ENCODE measurements at regions not wholly inside any gene's neighbourhood (a gene's known extent, or its start where the extent isn't known, plus 50 kb on each side); places are given as distances from the start of the nearest gene placed in this dataset.

DNA sequence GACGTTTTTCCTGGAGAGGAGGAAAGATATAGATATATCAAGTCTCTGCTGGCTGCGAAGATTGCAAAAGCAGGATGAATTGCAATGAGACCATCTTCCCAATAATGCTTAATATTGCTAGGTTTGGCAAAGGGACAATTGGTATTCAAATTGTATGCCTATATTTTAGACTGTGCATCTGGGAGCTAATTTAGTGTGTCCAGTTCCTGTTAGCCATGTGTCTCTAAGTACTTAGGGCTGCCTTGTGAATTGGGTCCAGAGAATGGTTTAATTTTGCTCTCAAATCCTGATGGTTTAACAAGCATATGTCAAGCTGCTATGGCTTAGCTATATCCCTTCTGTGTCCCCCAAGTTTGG, 97.6 kb upstream of the ZNF366 start:
- Histone ChIP-seq H3K27ac (ENCODE audit: insufficient read depth, low read length) (no peak overlapping the region), H4K91ac (ENCODE audit: insufficient read depth, low read depth, low read length) (no peak overlapping the region), H2AK9ac (replicated peaks; ENCODE audit: low read depth, low read length, poor library complexity) (no peak overlapping the region), H2BK15ac (ENCODE audit: low read depth, low read length) (no peak overlapping the region), H3K23ac (ENCODE audit: low read depth, low read length) (no peak overlapping the region), H3K9ac (ENCODE audit: low read depth, low read length) (no peak overlapping the region), H3K4me3 (ENCODE audit: insufficient read depth, low read depth, low read length) (no peak overlapping the region), H2AK5ac (ENCODE audit: low read depth, low read length) (no peak overlapping the region), H3K9me3 (ENCODE audit: control insufficient read depth, insufficient read depth, low read length) (no peaks in the 10 kb centered on the region), H3K9me1 (ENCODE audit: insufficient read depth, low read length) (peaks cover 8% of the 10 kb centered on the region), H2BK5ac (ENCODE audit: low read depth, low read length, poor library complexity, severe bottlenecking) (no peak overlapping the region), H3K79me1 (ENCODE audit: low read depth in 1 of 2, low read length in 2 of 2) (0 out of 4 replicates have a peak, but pooled peaks cover 0 to 5% of the 10 kb centered on the region in 2 experiments), H3K4me2 (ENCODE audit: low read depth, low read length) (no peak overlapping the region), H4K5ac (ENCODE audit: low read depth, low read length) (no peak overlapping the region), H2BK20ac (ENCODE audit: low read depth, low read length) (no peak overlapping the region), H3K56ac (ENCODE audit: extremely low read depth, insufficient read depth, low read length) (no peak overlapping the region), H3K14ac (replicated peaks; ENCODE audit: low read depth, low read length) (no peak overlapping the region), H2AFZ (replicated peaks; ENCODE audit: low read length, poor library complexity) (no peak overlapping the region), H4K20me1 (ENCODE audit: insufficient read depth, low read length) (no peaks in the 10 kb centered on the region; the same call in 1 of the 2 replicates), H4K8ac (ENCODE audit: low read depth in 2 of 2, low read length in 2 of 2) (no peak overlapping the region), H3K27me3 (ENCODE audit: control insufficient read depth, insufficient read depth, low read length) (no peaks in the 10 kb centered on the region), H3K4ac (ENCODE audit: low read depth, low read length) (no peak overlapping the region), H3K18ac (ENCODE audit: low read depth, low read length) (no peak overlapping the region), H3K4me1 (ENCODE audit: control insufficient read depth, insufficient read depth, low read length) (peaks cover 15% of the 10 kb centered on the region), H3K36me3 (ENCODE audit: control insufficient read depth, insufficient read depth, low read length) (no peaks in the 10 kb centered on the region), H2BK120ac (ENCODE audit: low read depth, low read length) (no peak overlapping the region)
- TF ChIP-seq RAD21 (IDR thresholded peaks at IDR 0.05; ENCODE audit: low read length) (no peak), NFE2L2 (IDR thresholded peaks at IDR 0.05; ENCODE audit: low read depth, low read length) (no peak), BHLHE40 (IDR thresholded peaks at IDR 0.05; ENCODE audit: low read depth, low read length) (no peak), POLR2A (IDR thresholded peaks at IDR 0.05; ENCODE audit: low read depth, low read length) (no peak), MAFK (IDR thresholded peaks at IDR 0.05; ENCODE audit: low read depth, low read length) (no peak), SMC3 (IDR thresholded peaks at IDR 0.05; ENCODE audit: low read depth, low read length) (no peak), CHD1 (IDR thresholded peaks at IDR 0.05; ENCODE audit: low read depth, low read length) (no peak), MAZ (IDR thresholded peaks at IDR 0.05; ENCODE audit: borderline replicate concordance, low read depth, low read length) (no peak), RFX5 (IDR thresholded peaks at IDR 0.05; ENCODE audit: low read depth, low read length) (no peak), RCOR1 (IDR thresholded peaks at IDR 0.05; ENCODE audit: insufficient replicate concordance, low read length) (no peak), FOS (IDR thresholded peaks at IDR 0.05; ENCODE audit: low read depth, low read length) (no peak), CEBPB (IDR thresholded peaks at IDR 0.05; ENCODE audit: low read depth, low read length) (no peak), MXI1 (IDR thresholded peaks at IDR 0.05; ENCODE audit: borderline replicate concordance, low read depth, low read length) (no peak)
- TF ChIP-seq, protein P1, sequence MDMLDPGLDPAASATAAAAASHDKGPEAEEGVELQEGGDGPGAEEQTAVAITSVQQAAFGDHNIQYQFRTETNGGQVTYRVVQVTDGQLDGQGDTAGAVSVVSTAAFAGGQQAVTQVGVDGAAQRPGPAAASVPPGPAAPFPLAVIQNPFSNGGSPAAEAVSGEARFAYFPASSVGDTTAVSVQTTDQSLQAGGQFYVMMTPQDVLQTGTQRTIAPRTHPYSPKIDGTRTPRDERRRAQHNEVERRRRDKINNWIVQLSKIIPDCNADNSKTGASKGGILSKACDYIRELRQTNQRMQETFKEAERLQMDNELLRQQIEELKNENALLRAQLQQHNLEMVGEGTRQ (IDR thresholded peaks at IDR 0.05; ENCODE audit: low read depth, low read length): no peak
- TF ChIP-seq, protein P2, sequence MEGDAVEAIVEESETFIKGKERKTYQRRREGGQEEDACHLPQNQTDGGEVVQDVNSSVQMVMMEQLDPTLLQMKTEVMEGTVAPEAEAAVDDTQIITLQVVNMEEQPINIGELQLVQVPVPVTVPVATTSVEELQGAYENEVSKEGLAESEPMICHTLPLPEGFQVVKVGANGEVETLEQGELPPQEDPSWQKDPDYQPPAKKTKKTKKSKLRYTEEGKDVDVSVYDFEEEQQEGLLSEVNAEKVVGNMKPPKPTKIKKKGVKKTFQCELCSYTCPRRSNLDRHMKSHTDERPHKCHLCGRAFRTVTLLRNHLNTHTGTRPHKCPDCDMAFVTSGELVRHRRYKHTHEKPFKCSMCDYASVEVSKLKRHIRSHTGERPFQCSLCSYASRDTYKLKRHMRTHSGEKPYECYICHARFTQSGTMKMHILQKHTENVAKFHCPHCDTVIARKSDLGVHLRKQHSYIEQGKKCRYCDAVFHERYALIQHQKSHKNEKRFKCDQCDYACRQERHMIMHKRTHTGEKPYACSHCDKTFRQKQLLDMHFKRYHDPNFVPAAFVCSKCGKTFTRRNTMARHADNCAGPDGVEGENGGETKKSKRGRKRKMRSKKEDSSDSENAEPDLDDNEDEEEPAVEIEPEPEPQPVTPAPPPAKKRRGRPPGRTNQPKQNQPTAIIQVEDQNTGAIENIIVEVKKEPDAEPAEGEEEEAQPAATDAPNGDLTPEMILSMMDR (conservative IDR thresholded peaks at IDR 0.05; ENCODE audit: low read depth, low read length): no peak
- TF ChIP-seq, protein P3, sequence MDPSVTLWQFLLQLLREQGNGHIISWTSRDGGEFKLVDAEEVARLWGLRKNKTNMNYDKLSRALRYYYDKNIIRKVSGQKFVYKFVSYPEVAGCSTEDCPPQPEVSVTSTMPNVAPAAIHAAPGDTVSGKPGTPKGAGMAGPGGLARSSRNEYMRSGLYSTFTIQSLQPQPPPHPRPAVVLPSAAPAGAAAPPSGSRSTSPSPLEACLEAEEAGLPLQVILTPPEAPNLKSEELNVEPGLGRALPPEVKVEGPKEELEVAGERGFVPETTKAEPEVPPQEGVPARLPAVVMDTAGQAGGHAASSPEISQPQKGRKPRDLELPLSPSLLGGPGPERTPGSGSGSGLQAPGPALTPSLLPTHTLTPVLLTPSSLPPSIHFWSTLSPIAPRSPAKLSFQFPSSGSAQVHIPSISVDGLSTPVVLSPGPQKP (IDR thresholded peaks at IDR 0.05; ENCODE audit: borderline replicate concordance, low read depth, low read length): no peak
- WGBS, 2 experiments (ENCODE audit: extremely low coverage in 2 of 2, insufficient read length in 1 of 2): no CpG with 5 or more reads among the region's 2 CpGs
- ATAC-seq (ENCODE audit: low read depth) (no peak), DNase-seq (no peak)
- in situ Hi-C loops (cut with MboI; ENCODE audit: low sequenced_read_pairs) (no loop called here), intact Hi-C loops (cut with micrococcal nuclease) (loop anchor here (10.0 kb wide), 2 partner anchors 240 kb away; no protein-coding TSS in a partner anchor), dilution Hi-C loops (cut with HindIII; ENCODE audit: low sequenced_read_pairs, unreplicated experiment) (no loop called here)
- ChIA-PET POLR2A (ENCODE audit: unreplicated experiment) (no interaction called here), CTCF (no interaction called here)
- BruUV-seq (replicated peaks): no TSS peak
